Esophagus muscularis mucosa (tissue), 4 donors: ENCODE measurements at regions not wholly inside any gene's neighbourhood (a gene's known extent, or its start where the extent isn't known, plus 50 kb on each side); places are given as distances from the start of the nearest gene placed in this dataset.
"Not testable (repeated sequence)": the region's sequence is repeated elsewhere in the genome, so short reads cannot be mapped to it uniquely, and the experiment has no call there.

ENCODE experiments used
- DNase-seq: peaks from one replicate; pipeline ENCODE4 v3.0.0-alpha.2; 2017; ENCODE audit errors: extremely low spot score
- H3K27ac ChIP-seq, 4 donors: fragments of 200-600 bp; sonication (generic); replicated peaks in 1 of 4; 1 replicate in 3 of 4; 2 replicates in 1 of 4; pipeline ENCODE4 v1.5.1; 2016 to 2019; ENCODE audit warnings: mild to moderate bottlenecking in 1 of 4
- H3K27me3 ChIP-seq, 4 donors: fragments of 200-600 bp; sonication (generic); one replicate each; pipeline versions ENCODE4 v1.5.1 to v1.6.0; 2016 to 2019
- H3K36me3 ChIP-seq, 4 donors: fragments of 200-600 bp; sonication (generic); one replicate each; pipeline ENCODE4 v1.5.1; 2016 to 2019
- H3K4me1 ChIP-seq, 4 donors: fragments of 200-600 bp; sonication (generic); one replicate each; pipeline ENCODE4 v1.5.1; 2016 to 2019
- H3K4me3 ChIP-seq, 4 donors: fragments of 200-600 bp; sonication (generic); 1 replicate in 2 of 4; 2 replicates in 2 of 4; pipeline ENCODE4 v1.5.1; 2016 to 2019; ENCODE audit warnings: mild to moderate bottlenecking in 4 of 4, moderate library complexity in 1 of 4
- H3K9me3 ChIP-seq, 4 donors: fragments of 200-600 bp; sonication (generic); 1 replicate in 3 of 4; 2 replicates in 1 of 4; pipeline ENCODE4 v1.5.1; 2016 to 2019
- CTCF ChIP-seq, 3 experiments: fragments of 200-600 bp in 2 of 3; fragments of 450-650 bp in 1 of 3; sonication (generic) in 2 of 3; IDR thresholded peaks; one replicate each; pipeline ENCODE4 v1.5.1; 2017 to 2019; ENCODE audit warnings: antibody characterized with exemption in 3 of 3, mild to moderate bottlenecking in 2 of 3, moderate library complexity in 1 of 3
- EP300 ChIP-seq: sonication (generic); formaldehyde crosslinking; IDR thresholded peaks from one replicate; pipeline ENCODE4 v1.6.1; 2017; ENCODE audit warnings: antibody characterized with exemption
- POLR2A ChIP-seq: fragments of 450-650 bp; IDR thresholded peaks from one replicate; pipeline ENCODE4 v1.6.1; 2017; ENCODE audit warnings: antibody characterized with exemption, moderate library complexity, mild to moderate bottlenecking, low read depth
- POLR2AphosphoS5 ChIP-seq, 2 donors: sonication (generic); formaldehyde crosslinking; IDR thresholded peaks; one replicate each; pipeline ENCODE4 v1.6.1; 2017; ENCODE audit warnings: antibody characterized with exemption in 2 of 2
- WGBS: methylation state at CpG from one replicate; pipeline ENCODE4 v1.1.5; 2018; 5-methylcytosine and 5-hydroxymethylcytosine counted together
- intact Hi-C: fragments of 100-400 bp; cut with DNase I; formaldehyde crosslinking; loops from one replicate; pipeline ENCODE4 v1.15.1; 2023

GRCh38 chr3:4163011-4163410 lies 140.2 kb upstream of the SETMAR start:
- intact Hi-C loops: no loop called here
- TF ChIP-seq EP300: no peak
- TF ChIP-seq POLR2AphosphoS5 (IDR thresholded peaks at IDR 0.05): no peak
- TF ChIP-seq POLR2A: no peak
- no peak for TF ChIP-seq CTCF (IDR thresholded peaks at IDR 0.05)
- Histone ChIP-seq H3K36me3 (no peaks in the 10 kb centered on the region), H3K27me3 (no peaks in the 10 kb centered on the region), H3K27ac (no peak overlapping the region), H3K4me3 (no peak overlapping the region), H3K4me1 (no peaks in the 10 kb centered on the region), H3K9me3 (peaks cover 0 to 9% (median 2%) of the 10 kb centered on the region in 4 donors)
- WGBS: 92% methylated on average over 2 of the region's 2 CpGs
- no peak for DNase-seq

GRCh38 chr3:4166540-4166939 lies 136.6 kb upstream of the SETMAR start:
- intact Hi-C loops: no loop called here
- Histone ChIP-seq H3K27ac (no peak overlapping the region), H3K36me3 (no peaks in the 10 kb centered on the region), H3K4me1 (no peaks in the 10 kb centered on the region), H3K27me3 (no peaks in the 10 kb centered on the region), H3K9me3 (peaks cover 0 to 9% (median 2%) of the 10 kb centered on the region in 4 donors), H3K4me3 (no peak overlapping the region)
- TF ChIP-seq POLR2A (no peak), EP300 (no peak), POLR2AphosphoS5 (IDR thresholded peaks at IDR 0.05) (no peak), CTCF (IDR thresholded peaks at IDR 0.05) (no peak)
- no peak for DNase-seq
- 88% methylated on average over 5 of the region's 5 CpGs for WGBS

- DNase-seq, H3K4me3 ChIP-seq, H3K4me1 ChIP-seq, H3K36me3 ChIP-seq, H3K9me3 ChIP-seq, H3K27me3 ChIP-seq, H3K27ac ChIP-seq, intact Hi-C loops: not testable (repeated sequence)
- WGBS: 92% methylated on average over 1 of the region's 1 CpG
Observed at GRCh38 chr3:4167230-4167629, 135.9 kb upstream of the SETMAR start.

- H3K4me3 ChIP-seq: no peak overlapping the region
- H3K27ac ChIP-seq: no peak overlapping the region
- H3K9me3 ChIP-seq: peaks cover 0 to 7% (median 0%) of the 10 kb centered on the region in 4 donors
- DNase-seq: no peak
- WGBS: 72% methylated on average over 5 of the region's 6 CpGs
- TF ChIP-seq CTCF (IDR thresholded peaks at IDR 0.05): no peak
- TF ChIP-seq POLR2AphosphoS5 (IDR thresholded peaks at IDR 0.05): no peak
- TF ChIP-seq POLR2A: no peak
- TF ChIP-seq EP300: no peak
- no peaks in the 10 kb centered on the region for H3K36me3 ChIP-seq
- intact Hi-C loops: no loop called here
- no peaks in the 10 kb centered on the region for H3K27me3 ChIP-seq
- no peaks in the 10 kb centered on the region for H3K4me1 ChIP-seq
Observed at GRCh38 chr3:4174791-4175190, 128.4 kb upstream of the SETMAR start.

- Histone ChIP-seq H3K27ac (no peak overlapping the region), H3K36me3 (no peaks in the 10 kb centered on the region), H3K4me1 (no peaks in the 10 kb centered on the region), H3K27me3 (no peaks in the 10 kb centered on the region), H3K9me3 (peaks cover 0 to 9% (median 2%) of the 10 kb centered on the region in 4 donors), H3K4me3 (no peak overlapping the region)
- TF ChIP-seq EP300 (no peak), POLR2AphosphoS5 (IDR thresholded peaks at IDR 0.05) (no peak), POLR2A (no peak), CTCF (IDR thresholded peaks at IDR 0.05) (no peak)
- no peak for DNase-seq
- intact Hi-C loops: no loop called here
Observed at GRCh38 chr3:4191971-4192370, 111.2 kb upstream of the SETMAR start.
